Cardiac fibroblast (primary cell): ENCODE measurements at regions not wholly inside any gene's neighbourhood (a gene's known extent, or its start where the extent isn't known, plus 50 kb on each side); places are given as distances from the start of the nearest gene placed in this dataset.

ENCODE experiments used
- DNase-seq, 2 donors: peaks; one replicate each; pipeline versions ENCODE4 v3.0.0 to v3.0.0-alpha.2; 2010; ENCODE audit warnings: low read depth in 2 of 2
- H3K4me3 ChIP-seq, 2 donors: replicated peaks in 1 of 2; 1 replicate in 1 of 2; 2 replicates in 1 of 2; pipeline ENCODE4 v1.5.1; 2011; ENCODE audit warnings: low read depth in 2 of 2, low read length in 2 of 2, mild to moderate bottlenecking in 2 of 2, moderate library complexity in 1 of 2
- TF ChIP-seq, protein P1 (sequence below): IDR thresholded peaks from one replicate; pipeline ENCODE4 v1.5.1; 2011; ENCODE audit warnings: low read depth, mild to moderate bottlenecking, low read length, inconsistent platforms

DNA sequence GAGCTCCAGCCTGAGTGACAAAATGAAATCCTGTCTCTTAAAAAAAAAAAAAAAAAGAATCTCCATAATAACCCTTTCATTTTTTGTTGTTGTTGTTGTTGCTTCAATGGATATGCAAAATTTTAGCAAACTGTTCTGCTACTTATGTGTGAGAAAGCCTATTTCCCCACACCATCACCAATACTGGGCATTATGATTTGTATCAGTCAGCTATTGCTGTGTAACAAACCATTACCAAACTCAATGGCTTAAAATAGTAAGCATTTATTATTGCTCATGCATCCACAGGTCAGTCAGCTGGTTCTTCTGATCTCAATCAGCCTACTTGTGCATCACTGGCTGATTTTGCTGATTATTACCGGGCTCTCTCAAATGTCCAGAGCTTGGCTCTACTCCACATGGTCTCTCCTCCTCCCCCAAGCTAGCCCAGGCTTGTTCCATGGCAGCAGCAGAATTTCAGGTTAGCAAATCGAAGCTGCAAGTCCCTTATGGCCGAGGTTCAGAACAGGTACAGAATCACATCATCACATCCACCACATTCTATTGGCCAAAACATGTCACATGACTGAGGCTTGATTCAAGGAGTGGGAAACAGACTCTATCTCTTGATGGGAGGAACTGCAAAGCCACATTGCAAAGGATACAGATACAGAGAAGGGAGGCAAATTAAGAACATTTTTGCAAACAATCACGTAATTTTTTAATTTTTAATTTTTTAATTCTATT is 135.1 kb downstream of the MN1 start:
- TF ChIP-seq, protein P1, sequence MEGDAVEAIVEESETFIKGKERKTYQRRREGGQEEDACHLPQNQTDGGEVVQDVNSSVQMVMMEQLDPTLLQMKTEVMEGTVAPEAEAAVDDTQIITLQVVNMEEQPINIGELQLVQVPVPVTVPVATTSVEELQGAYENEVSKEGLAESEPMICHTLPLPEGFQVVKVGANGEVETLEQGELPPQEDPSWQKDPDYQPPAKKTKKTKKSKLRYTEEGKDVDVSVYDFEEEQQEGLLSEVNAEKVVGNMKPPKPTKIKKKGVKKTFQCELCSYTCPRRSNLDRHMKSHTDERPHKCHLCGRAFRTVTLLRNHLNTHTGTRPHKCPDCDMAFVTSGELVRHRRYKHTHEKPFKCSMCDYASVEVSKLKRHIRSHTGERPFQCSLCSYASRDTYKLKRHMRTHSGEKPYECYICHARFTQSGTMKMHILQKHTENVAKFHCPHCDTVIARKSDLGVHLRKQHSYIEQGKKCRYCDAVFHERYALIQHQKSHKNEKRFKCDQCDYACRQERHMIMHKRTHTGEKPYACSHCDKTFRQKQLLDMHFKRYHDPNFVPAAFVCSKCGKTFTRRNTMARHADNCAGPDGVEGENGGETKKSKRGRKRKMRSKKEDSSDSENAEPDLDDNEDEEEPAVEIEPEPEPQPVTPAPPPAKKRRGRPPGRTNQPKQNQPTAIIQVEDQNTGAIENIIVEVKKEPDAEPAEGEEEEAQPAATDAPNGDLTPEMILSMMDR: no peak

DNA sequence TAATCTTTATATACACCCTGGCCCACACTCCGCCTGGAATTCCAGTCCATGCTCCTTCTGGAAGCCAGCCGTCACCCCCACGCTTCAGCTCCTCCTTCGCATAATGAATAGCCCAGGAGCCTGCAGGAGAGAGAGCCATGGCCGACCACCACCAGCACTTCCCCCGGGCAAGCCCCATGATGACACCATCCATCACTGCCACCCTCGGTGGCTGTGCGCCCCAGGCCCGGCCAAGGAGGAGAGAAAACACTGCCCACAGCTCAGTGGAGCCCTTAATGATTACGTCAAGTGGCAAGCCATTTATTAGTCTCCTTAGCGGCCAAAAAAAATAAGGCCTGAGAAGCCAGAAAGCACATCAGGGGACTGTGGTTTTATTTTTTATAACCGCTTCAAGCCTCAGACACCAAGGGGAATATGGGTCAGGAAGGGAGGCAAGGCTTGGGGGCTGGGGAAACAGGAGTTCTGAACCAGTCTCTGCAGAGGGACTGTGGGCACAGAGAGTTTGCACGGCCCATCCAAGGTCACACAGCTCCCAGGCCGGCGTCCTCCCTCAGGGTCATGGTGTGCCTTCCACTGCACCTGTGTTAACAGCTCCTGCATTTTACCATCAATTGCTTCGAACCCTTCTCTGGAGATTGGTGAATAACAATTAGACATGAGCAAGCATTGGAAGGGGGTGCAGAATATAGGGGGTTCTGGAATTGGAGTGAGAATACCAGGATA is 134.3 kb downstream of the MN1 start:
- TF ChIP-seq, protein P1: no peak
- DNase-seq: peak in 1 of 2 donors; percentile 77
- H3K4me3 ChIP-seq: no peak overlapping the region

More for the DNA sequence above, 135.1 kb downstream of the MN1 start:
- DNase-seq: no peak
- H3K4me3 ChIP-seq: no peak overlapping the region

DNA sequence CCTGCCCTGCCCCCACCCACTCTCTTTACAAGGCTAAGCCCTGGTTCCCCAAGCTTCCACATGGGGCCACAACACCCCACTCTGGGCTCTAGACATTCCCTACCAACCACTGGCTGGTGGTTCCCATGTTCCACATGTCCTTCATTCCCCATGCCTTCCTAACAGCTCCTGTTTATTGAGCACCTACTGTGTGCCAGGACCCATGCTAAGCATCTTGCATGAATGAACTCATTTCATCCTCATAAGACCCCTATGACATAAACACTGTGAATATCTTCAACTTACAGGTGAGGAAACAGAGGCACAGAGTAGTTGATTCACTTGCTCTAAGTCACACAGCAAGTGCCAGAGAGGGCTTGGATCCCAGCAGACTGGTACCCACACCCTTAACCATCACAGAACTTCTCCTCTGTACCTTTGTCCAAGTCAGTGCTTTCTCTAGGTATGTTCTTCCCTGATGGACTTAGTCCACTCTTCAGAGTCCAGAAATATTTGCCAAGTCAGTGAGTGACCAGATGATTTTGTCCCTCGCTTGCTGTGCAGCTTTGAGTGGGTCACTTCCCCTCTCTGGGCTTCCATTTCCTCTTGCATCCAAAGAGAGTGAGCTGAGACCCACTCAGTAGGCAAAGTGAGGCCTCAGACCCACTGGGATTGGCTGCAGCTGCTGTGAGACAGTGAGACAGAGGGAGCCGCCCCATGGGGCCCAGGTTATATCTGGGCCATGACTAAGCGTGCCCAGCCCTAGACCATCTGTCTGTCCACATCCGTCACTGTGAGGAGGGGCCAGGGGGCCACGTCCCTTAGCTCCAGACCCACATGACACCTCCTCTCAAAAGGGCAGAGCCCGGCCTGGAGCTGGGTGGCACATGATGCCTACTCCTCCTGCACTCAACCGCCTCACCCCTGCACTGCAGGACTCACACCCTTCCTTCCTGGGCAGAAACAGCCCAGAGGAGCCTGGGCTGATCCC is 132.4 kb downstream of the MN1 start:
- no peak overlapping the region for H3K4me3 ChIP-seq
- TF ChIP-seq, protein P1: no peak

DNA sequence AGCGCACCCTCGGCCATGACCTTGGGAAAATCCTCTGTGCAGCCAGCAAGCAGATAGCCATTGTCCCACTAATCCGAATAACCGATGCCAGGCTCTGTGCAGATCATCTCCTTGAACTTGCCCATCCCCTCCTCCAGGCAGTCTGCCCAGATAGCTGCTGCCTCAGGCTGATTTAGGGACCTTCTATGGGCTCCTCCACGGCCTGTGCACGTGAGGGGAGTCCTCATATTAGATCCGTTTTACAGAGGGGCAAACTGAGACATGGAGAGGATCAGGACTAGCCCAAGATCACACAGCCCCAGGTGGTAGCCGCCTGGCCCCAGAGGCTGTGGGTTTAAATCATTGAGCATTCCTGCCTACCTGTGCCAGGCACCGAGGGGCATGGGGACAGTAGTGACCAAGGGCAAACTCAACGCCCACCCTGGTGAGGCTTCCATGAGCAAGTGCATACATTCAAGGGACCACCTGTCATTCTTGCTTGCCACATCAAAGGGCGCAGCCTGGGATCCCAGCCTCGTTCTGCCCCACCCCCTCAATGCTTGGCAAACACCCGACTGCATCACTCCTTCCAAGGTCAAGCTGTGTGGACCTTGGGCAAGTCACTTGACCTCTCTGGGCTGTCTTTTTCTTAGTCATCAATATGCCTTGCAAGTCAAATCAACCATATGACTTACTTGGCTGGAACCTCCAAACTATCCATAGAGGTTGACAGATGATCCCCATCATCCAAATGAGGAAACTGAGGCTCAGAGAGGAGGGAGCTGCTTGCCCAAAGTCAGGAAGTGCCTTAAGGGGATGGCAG is 131.6 kb downstream of the MN1 start:
- TF ChIP-seq, protein P1: no peak
- DNase-seq: peak; percentile 55 to 64
- no peak overlapping the region for H3K4me3 ChIP-seq

More for the DNA sequence above, 132.4 kb downstream of the MN1 start:
- DNase-seq: peak; percentile 81 to 86

DNA sequence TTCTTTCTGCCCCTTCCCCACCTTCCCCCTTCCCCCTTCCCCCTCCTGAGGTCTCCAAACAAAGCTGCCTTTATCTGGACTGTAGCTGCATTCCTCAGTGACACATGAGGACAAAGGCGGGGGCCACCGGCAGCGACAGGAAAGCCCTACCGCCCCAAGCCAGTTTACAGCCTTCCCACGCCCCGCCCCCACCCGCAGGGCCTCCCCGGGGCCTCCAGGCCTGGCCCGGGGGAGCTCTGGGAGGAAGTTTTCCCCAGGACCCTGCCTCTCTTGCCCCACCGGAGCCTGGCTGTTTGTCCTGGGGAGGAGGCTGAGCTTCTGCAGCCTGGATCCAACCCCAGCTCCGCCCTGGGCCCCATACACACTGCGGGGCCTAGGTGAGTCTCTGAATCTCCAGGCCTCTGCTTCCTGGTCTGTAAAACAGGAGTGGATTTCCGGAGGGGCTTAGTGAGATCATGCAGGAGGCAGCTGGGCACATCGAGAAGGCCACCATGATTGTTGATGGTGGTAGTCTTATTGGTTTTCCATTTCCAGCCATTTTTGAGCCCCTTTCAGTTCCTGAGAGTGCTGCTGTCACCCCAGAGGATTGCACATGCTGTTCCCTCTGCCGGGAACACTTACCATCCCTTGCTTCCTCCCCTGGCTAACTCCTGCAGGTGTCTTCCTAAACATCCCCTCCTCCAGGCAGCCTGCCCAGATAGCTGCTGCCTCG is 130.7 kb downstream of the MN1 start:
- no peak overlapping the region for H3K4me3 ChIP-seq
- DNase-seq: peak in 1 of 2 donors; percentile 56
- TF ChIP-seq, protein P1: no peak
